Ishikawa (cell line): ENCODE measurements at regions not wholly inside any gene's neighbourhood (a gene's known extent, or its start where the extent isn't known, plus 50 kb on each side); places are given as distances from the start of the nearest gene placed in this dataset.

ENCODE experiments used
- CEBPB ChIP-seq: IDR thresholded peaks from 2 replicates; pipeline ENCODE4 v1.6.1; 2012
- CREB1 ChIP-seq: IDR thresholded peaks from 2 replicates; pipeline ENCODE4 v1.6.1; 2012; ENCODE audit warnings: low read depth
- EGR1 ChIP-seq: IDR thresholded peaks from 2 replicates; pipeline ENCODE4 v1.6.1; 2012
- EP300 ChIP-seq: IDR thresholded peaks from 2 replicates; pipeline ENCODE4 v1.6.1; 2012; ENCODE audit warnings: borderline replicate concordance
- FOXM1 ChIP-seq: IDR thresholded peaks from 2 replicates; pipeline ENCODE4 v1.6.1; 2012; ENCODE audit warnings: low read depth, borderline replicate concordance
- MAX ChIP-seq: IDR thresholded peaks from 2 replicates; pipeline ENCODE4 v1.6.1; 2012
- NFIC ChIP-seq: IDR thresholded peaks from 2 replicates; pipeline ENCODE4 v1.6.1; 2012
- RAD21 ChIP-seq: IDR thresholded peaks from 2 replicates; pipeline ENCODE4 v1.6.1; 2012; ENCODE audit warnings: low read depth
- REST ChIP-seq: IDR thresholded peaks from 2 replicates; pipeline ENCODE4 v1.6.1; 2012; ENCODE audit warnings: low read depth, mild to moderate bottlenecking
- TAF1 ChIP-seq: IDR thresholded peaks from 2 replicates; pipeline ENCODE4 v1.6.1; 2012; ENCODE audit warnings: low read depth, mild to moderate bottlenecking
- TCF12 ChIP-seq: IDR thresholded peaks from 2 replicates; pipeline ENCODE4 v1.6.1; 2012; ENCODE audit warnings: low read depth
- TEAD4 ChIP-seq: IDR thresholded peaks from 2 replicates; pipeline ENCODE4 v1.6.1; 2012
- USF1 ChIP-seq: IDR thresholded peaks from 2 replicates; pipeline ENCODE4 v1.6.1; 2012
- YY1 ChIP-seq: IDR thresholded peaks from 2 replicates; pipeline ENCODE4 v1.6.1; 2012; ENCODE audit warnings: low read depth
- ZBTB7A ChIP-seq: IDR thresholded peaks from 2 replicates; pipeline ENCODE4 v1.6.1; 2012; ENCODE audit warnings: low read depth

- TF ChIP-seq NFIC (no peak), YY1 (no peak), CEBPB (no peak), TCF12 (no peak), ZBTB7A (no peak), TAF1 (no peak), EP300 (no peak), FOXM1 (no peak), CREB1 (no peak)
These were observed 487.2 kb upstream of the LCORL start for GRCh38 chr4:18508786-18509185.

GRCh38 chr4:18480928-18481327 lies 459.4 kb upstream of the LCORL start:
- TF ChIP-seq EGR1, result no peak
- no peak for TF ChIP-seq ZBTB7A
- TF ChIP-seq USF1, result no peak
- TF ChIP-seq CEBPB, result no peak
- TF ChIP-seq TCF12, result no peak
- TF ChIP-seq YY1, result no peak
- TF ChIP-seq RAD21, result no peak
- TF ChIP-seq TEAD4, result no peak
- TF ChIP-seq REST, result no peak
- TF ChIP-seq MAX, result no peak
- no peak for TF ChIP-seq EP300
- TF ChIP-seq CREB1, result no peak
- no peak for TF ChIP-seq NFIC
- TF ChIP-seq FOXM1, result no peak
- no peak for TF ChIP-seq TAF1

- TF ChIP-seq TAF1 (no peak), YY1 (no peak), MAX (no peak), CREB1 (no peak), REST (no peak), TCF12 (no peak), NFIC (no peak)
These were observed 458.8 kb upstream of the LCORL start for GRCh38 chr4:18480342-18480741.

GRCh38 chr4:18479825-18480224 lies 458.3 kb upstream of the LCORL start:
- TF ChIP-seq EP300 (no peak), MAX (no peak), TEAD4 (no peak), YY1 (no peak), FOXM1 (no peak)

- TF ChIP-seq YY1 (no peak), CEBPB (no peak), EGR1 (no peak), CREB1 (no peak), MAX (no peak), TCF12 (no peak), ZBTB7A (no peak), TAF1 (no peak), NFIC (no peak), EP300 (no peak), RAD21 (no peak), REST (no peak), TEAD4 (no peak), FOXM1 (no peak), USF1 (no peak)
These were observed 442.5 kb upstream of the LCORL start for GRCh38 chr4:18463987-18464559.
